GM21390 (cell line): ENCODE measurements at regions not wholly inside any gene's neighbourhood (a gene's known extent, or its start where the extent isn't known, plus 50 kb on each side); places are given as distances from the start of the nearest gene placed in this dataset.
"Not testable (repeated sequence)": the region's sequence is repeated elsewhere in the genome, so short reads cannot be mapped to it uniquely, and the experiment has no call there.

ENCODE experiments used
- ATAC-seq: cut with Tn5 transposase; IDR thresholded peaks from one replicate; pipeline ENCODE4 v1.9.1; 2021; ENCODE audit not compliant: unreplicated experiment

GRCh38 chr10:28986117-28986792 lies 302.6 kb upstream of the LYZL1 start:
- ATAC-seq: no peak

- no peak for ATAC-seq
Measured at GRCh38 chr10:28986856-28987255, 302.0 kb upstream of the LYZL1 start.

DNA sequence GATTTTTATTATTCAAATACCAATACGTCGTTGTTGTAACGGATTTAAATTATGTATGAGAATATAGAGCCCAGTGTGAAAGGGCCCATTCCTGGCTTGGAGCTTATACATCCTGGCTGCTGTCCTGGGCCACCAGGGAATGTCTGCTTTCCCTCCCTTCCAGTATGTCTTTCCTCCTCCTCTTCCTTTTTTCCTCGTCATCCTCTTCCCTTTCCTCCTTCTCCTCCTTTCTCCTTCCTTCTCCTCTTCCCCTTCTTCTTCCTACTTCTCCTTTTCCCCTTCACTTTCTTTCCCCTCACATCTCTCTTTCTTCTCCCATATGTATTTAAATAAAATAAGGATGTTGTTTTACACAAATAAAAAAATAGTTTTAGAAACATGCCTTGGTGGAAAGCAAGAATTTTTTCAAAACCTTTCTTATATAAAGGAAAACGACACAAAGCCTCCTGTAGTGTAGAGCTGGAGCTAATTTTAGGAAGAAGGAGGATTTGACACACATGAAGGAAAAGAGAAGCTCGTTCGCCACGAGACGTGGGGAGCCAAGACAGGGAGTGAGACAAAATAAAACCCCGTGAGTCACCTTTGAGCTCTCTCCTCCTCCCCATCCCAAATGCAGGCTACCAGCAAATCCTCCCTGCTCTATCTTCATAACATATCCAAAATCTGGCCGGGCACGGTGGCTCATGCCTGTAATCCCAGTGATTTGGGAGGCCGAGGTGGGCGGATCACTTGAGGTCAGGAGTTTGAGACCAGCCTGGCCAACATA lies 301.1 kb upstream of the LYZL1 start:
- no peak for ATAC-seq

- ATAC-seq: no peak
Measured at GRCh38 chr10:28988980-28989379, 299.9 kb upstream of the LYZL1 start.

DNA sequence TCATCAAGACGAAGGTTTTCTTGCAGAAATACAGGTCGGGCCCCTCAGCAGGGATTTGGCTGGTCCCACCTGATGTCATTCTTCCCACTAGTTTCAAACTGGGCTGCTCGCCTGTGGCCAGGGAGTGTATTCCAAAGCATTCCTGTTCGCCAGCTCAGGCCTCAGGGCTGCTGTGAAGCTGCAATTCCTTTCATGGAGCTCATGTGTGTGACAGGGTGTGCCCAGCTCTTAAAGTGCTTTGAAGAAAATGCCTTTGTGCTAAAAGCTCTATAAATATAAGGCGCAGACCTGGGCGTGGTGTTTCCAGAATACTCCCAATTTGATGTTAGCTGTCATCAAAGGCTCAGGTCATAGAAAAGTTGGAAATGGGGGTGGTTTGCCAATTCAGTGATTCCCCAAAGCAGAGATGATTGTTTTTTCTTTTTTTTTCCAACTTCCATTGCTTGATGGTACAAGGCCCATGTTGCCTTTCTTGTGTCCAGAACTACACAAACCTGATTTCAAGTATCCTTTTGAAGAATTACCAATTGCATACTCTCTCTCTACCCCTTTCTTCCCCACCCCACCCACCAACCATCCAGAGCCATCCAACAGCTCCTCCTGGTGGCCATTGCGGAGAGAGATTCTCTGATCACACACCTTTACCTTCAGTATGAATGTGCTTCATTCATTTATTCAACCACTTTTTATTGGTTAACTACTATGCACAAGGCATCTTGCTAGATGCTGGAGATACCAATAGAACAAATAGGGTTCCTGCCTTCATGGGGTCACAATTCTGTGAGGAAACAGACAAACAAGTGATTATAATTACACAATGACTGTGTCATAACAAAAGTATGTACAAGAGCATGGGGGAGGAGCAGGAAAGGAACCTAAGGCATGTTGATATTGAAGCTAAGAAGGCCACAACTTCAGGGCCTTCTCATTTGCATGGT lies 297.3 kb upstream of the LYZL1 start:
- no peak for ATAC-seq

DNA sequence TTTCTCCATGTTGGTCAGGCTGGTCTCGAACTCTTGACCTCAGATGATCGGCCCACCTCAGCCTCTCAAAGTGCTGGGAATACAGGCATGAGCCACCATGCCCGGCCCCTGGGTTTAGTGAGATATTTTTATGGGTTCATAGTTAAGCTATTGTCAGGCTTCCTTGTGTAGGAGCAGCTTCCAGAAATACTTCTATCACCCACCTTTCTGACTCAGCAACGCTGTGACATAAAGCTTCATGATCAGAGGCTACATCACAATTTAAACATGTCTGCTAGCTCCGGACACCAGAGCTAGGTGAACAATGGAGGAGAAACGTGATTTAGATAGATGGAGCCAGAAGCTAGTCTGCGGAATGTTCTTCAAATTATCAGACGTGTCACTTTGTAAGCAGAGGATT lies 295.8 kb upstream of the LYZL1 start:
- ATAC-seq: no peak

DNA sequence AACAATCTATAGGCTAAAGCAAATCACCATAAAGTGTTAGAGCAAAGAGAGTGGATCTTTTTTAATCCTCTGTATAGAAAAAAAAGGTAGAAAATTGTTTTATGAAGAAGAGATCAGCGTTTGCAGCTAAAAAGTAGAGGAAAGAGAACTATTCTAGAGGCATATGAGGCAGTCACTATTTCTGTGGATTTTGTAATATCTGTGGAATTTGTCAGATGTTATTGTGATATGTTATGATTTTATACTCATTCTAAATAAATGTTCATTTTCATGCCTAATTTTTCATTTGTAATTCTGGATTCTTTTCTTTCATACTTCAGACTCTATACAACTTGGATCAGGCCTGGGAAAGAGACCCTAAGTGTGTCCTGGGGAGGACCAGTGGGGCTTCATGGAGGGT lies 295.0 kb upstream of the LYZL1 start:
- ATAC-seq: no peak

GRCh38 chr10:28994802-28995201 lies 294.1 kb upstream of the LYZL1 start:
- ATAC-seq: not testable (repeated sequence)

DNA sequence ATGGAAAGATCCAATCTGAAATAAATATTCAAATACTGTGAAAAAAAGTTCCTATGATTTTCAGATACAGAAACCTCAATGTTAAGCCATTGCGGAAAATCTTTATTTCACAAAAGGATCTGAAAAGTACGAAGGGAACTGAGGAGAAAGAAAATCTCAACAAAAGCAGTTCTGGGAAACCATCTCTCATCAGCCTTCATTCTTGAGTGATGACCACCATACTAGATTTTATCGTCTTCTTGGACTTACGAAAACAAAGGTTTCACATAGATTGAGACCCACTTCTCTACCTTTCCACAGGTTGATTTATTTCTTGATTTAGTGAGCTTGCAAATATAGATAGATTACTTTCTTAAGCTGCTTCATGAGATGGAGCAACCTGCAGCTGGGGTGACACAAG lies 293.4 kb upstream of the LYZL1 start:
- no peak for ATAC-seq

DNA sequence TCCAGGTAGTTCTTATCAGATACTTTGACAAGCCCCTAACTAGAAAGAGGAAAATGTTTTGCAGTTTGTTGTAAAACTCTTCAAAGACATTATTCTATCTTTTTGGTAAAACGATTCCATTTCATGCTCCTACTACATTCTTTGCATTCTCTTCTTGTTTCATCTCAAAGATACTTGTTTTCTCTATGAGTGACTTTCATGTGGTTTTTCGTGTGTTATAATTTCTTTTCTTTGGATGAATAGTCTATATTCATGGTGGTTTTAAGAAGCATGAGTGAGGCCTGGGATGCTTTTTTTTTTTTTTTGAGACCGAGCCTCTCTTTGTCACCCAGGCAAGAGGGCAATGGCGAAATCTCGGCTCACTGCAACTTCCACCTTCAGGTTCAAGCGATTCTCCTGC lies 292.5 kb upstream of the LYZL1 start:
- no peak for ATAC-seq

DNA sequence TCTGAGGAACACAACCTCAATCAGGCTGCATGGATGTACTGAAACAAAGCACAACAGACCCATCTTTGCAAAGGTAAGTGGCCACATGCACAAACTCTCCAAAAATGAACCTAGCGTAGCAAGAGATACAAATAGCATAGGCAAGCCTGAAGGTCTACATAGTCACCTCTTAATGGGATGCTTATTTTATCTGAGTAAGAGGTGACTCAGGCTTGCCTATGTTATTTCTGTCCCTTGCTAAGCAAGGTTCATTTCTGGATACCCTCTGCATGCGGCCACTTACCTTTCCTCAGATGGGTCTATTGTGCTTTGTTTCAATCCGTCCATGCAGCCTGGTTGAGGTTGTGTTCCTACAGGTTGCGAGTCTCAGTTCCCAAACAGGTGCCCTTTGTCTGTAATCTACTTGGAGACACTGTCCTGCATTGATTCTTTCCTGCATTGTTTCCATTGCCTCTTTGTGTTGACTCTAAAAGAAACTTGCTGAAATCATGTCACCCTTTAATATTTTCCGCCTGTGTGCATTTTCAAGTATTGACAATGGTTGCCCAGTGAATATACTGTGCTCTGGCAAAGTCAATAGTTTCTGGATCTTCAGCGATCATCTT lies 291.8 kb upstream of the LYZL1 start:
- no peak for ATAC-seq

GRCh38 chr10:28997734-28998133 lies 291.1 kb upstream of the LYZL1 start:
- ATAC-seq: no peak

GRCh38 chr10:29001801-29002200 lies 287.1 kb upstream of the LYZL1 start:
- no peak for ATAC-seq

DNA sequence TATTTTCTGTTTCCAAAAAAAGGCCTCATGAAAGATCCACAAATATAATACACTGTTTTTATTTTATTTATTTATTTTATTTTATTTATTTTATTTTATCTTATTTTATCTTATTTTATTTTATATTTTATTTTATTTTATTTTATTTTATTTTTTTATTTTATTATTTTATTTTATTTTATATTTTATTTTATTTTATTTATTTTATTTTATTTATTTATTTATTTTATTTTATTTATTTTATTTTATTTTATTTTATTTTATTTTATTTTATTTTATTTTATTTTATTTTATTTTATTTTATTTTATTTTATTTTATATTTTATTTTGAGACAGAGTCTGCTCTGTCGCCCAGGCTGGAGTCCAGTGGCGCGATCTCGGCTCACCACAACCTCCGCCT lies 285.9 kb upstream of the LYZL1 start:
- ATAC-seq: not testable (repeated sequence)

DNA sequence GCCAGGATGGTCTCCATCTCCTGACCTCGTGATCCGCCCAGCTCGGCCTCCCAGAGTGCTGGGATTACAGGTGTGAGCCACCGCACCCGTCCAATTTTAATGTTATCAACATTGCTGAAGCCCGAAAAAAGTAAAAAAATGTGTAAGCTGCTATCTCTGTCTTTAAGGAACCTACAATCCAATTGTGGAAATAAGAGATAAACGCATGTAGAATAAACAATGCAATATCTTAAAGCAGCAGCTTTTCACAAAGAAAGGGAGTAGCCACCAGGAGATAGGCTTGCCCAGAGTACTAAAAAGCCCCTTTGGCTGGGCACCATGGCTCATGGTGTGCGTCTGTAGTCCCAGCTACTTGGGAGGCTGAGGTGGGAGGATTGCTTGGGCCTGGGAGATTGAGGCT lies 282.9 kb upstream of the LYZL1 start:
- no peak for ATAC-seq

GRCh38 chr10:29007370-29007747 lies 281.5 kb upstream of the LYZL1 start:
- no peak for ATAC-seq

GRCh38 chr10:29007748-29008610 lies 280.9 kb upstream of the LYZL1 start:
- ATAC-seq: no peak

DNA sequence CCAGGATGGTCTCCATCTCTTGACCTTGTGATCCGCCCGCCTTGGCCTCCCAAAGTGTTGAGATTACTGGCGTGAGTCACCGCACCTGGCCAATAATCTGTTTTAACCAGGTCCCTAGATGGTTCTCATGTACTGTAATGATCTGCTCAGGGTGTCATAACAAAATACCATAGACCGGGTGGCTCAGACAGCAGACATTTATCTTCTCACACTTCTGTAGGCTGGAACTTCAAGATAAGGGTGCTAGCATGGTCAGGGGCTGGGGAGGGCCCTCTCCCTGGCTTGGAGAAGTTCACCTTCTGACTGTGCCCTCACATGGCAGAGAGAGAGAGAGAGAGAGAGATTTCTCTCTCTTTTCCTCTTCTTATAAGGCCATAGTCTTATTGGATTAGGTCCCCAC lies 279.4 kb upstream of the LYZL1 start:
- ATAC-seq: no peak

GRCh38 chr10:29011516-29011915 lies 277.4 kb upstream of the LYZL1 start:
- ATAC-seq: no peak

DNA sequence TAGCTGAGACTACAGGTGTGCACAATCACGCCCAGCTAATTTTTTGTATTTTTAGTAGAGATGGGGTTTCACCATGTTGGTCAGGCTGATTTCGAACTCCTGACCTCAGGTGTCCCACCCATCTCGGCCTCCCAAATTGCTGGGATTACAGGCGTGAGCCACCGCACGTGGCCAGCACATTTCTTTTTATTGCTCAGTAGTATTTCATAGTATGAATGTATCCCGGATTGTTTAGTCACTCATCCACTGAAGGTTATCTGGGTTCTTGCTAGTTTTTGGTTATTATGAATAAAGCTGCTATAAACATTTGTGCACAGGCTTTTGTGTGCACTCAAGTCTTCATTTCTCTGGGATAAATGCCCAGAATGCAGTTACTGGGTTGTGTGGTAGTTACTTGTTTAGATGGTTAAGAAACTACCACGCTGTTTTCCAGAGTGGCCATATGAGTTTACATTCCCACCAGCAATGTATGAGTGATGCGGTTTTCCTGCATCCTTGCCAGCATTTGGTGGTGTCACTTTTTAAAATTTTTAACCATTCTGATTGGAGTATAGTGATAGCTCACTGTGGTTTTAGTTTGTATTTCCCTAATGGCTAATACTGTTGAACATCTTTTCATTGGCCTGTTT lies 275.8 kb upstream of the LYZL1 start:
- ATAC-seq: no peak
